ENCODE measurements at regions not wholly inside any gene's neighbourhood (a gene's known extent, or its start where the extent isn't known, plus 50 kb on each side); places are given as distances from the start of the nearest gene placed in this dataset.

- TF ChIP-seq USF2 (IDR thresholded peaks at IDR 0.05; ENCODE audit: low read length) = no peak
- no peak for TF ChIP-seq TEAD4 (IDR thresholded peaks at IDR 0.05; ENCODE audit: low read depth, low read length)
- TF ChIP-seq, protein P1, sequence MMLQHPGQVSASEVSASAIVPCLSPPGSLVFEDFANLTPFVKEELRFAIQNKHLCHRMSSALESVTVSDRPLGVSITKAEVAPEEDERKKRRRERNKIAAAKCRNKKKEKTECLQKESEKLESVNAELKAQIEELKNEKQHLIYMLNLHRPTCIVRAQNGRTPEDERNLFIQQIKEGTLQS (IDR thresholded peaks at IDR 0.05; ENCODE audit: insufficient read depth, low read depth, low read length) = no peak
- no peak for TF ChIP-seq EP300 (IDR thresholded peaks at IDR 0.05; ENCODE audit: borderline replicate concordance in 1 of 2, low read depth in 2 of 2, low read length in 2 of 2)
- no peak for TF ChIP-seq KDM1A (IDR thresholded peaks at IDR 0.05; ENCODE audit: borderline replicate concordance, low read length)
- no peak for TF ChIP-seq JUND (IDR thresholded peaks at IDR 0.05; ENCODE audit: low read length)
- TF ChIP-seq TBP (IDR thresholded peaks at IDR 0.05; ENCODE audit: low read depth, low read length) = no peak
Observed at GRCh38 chrX:25558137-25558536, 542.4 kb upstream of the ARX start (continued).
